ENCODE measurements at regions not wholly inside any gene's neighbourhood (a gene's known extent, or its start where the extent isn't known, plus 50 kb on each side); places are given as distances from the start of the nearest gene placed in this dataset.

- H3K27ac ChIP-seq: peak overlapping the region; percentile 48 to 94
- no peak for DNase-seq (ENCODE audit: low spot score in 2 of 2)
- peak overlapping the region in 2 of 3 donors; percentile 74 to 76 for H3K4me3 ChIP-seq
- H3K4me1 ChIP-seq: no peaks in the 10 kb centered on the region
- no peaks in the 10 kb centered on the region for H3K36me3 ChIP-seq
- TF ChIP-seq POLR2A (IDR thresholded peaks at IDR 0.05): no peak
- TF ChIP-seq CTCF (IDR thresholded peaks at IDR 0.05): peak in 1 of 3 donors; percentile 7
- intact Hi-C loops (cut with DNase I; ENCODE audit: low total_unique reads): no loop called here
- H3K9me3 ChIP-seq: no peaks in the 10 kb centered on the region
- H3K27me3 ChIP-seq: no peaks in the 10 kb centered on the region
Observed at GRCh38 chr10:21171197-21171935, 274.3 kb upstream of the NEBL start.

- intact Hi-C loops (cut with DNase I; ENCODE audit: low total_unique reads): no loop called here
- H3K27ac ChIP-seq: peak overlapping the region; percentile 41 to 43
Observed at GRCh38 chr10:21170216-21170615, 273.1 kb upstream of the NEBL start.

GRCh38 chr10:21169271-21169670 lies 272.2 kb upstream of the NEBL start:
- Histone ChIP-seq H3K4me3 (no peak overlapping the region), H3K4me1 (no peaks in the 10 kb centered on the region), H3K27me3 (no peaks in the 10 kb centered on the region), H3K36me3 (no peaks in the 10 kb centered on the region), H3K9me3 (no peaks in the 10 kb centered on the region), H3K27ac (no peak overlapping the region)
- intact Hi-C loops (cut with DNase I; ENCODE audit: low total_unique reads): no loop called here
- DNase-seq (ENCODE audit: low spot score in 2 of 2): no peak
- no peak for TF ChIP-seq POLR2AphosphoS5 (IDR thresholded peaks at IDR 0.05)
- TF ChIP-seq POLR2A (IDR thresholded peaks at IDR 0.05): no peak
- TF ChIP-seq CTCF (IDR thresholded peaks at IDR 0.05): no peak

More at GRCh38 chr10:21170216-21170615, 273.1 kb upstream of the NEBL start:
- no peak for DNase-seq (ENCODE audit: low spot score in 2 of 2)
- H3K27me3 ChIP-seq: no peaks in the 10 kb centered on the region
- H3K9me3 ChIP-seq: no peaks in the 10 kb centered on the region
- H3K36me3 ChIP-seq: no peaks in the 10 kb centered on the region
- H3K4me3 ChIP-seq: no peak overlapping the region
- H3K4me1 ChIP-seq: no peaks in the 10 kb centered on the region
- no peak for TF ChIP-seq POLR2A (IDR thresholded peaks at IDR 0.05)
- TF ChIP-seq CTCF (IDR thresholded peaks at IDR 0.05): no peak
- no peak for TF ChIP-seq POLR2AphosphoS5 (IDR thresholded peaks at IDR 0.05)

GRCh38 chr10:21167288-21168010 lies 270.3 kb upstream of the NEBL start:
- TF ChIP-seq POLR2A (IDR thresholded peaks at IDR 0.05) (no peak), CTCF (IDR thresholded peaks at IDR 0.05) (no peak), POLR2AphosphoS5 (IDR thresholded peaks at IDR 0.05) (no peak)

More at GRCh38 chr10:21167288-21168010, 270.3 kb upstream of the NEBL start:
- no peaks in the 10 kb centered on the region for H3K9me3 ChIP-seq
- no peak for DNase-seq (ENCODE audit: low spot score in 2 of 2)
- no peaks in the 10 kb centered on the region for H3K4me1 ChIP-seq
- intact Hi-C loops (cut with DNase I; ENCODE audit: low total_unique reads): no loop called here
- no peaks in the 10 kb centered on the region for H3K36me3 ChIP-seq
- peak overlapping the region; percentile 56 to 63 for H3K27ac ChIP-seq
- H3K4me3 ChIP-seq: no peak overlapping the region
- H3K27me3 ChIP-seq: no peaks in the 10 kb centered on the region

Data from breast epithelium (tissue), 4 donors.